ENCODE measurements at regions not wholly inside any gene's neighbourhood (a gene's known extent, or its start where the extent isn't known, plus 50 kb on each side); places are given as distances from the start of the nearest gene placed in this dataset.

DNA sequence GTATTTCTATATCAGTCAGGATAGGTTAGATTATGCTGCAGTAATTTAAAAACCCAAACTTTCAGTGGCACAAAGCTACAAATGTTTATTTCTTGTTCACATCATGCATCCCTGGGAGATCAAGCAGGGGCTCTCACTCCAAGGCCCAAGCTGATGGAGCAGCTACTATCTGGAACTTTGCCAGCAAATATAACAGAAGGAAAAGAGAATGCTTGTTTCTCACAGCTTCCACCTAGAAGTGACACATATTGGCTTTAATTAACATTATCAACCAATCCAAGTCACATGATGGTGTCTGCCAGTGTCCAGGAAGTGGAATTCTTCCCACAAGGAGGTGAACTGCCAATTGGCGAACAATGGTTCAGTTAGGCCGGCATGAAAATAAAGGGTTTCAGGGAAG, 306.9 kb downstream of the BCL11A start:
- TF ChIP-seq, protein P1, sequence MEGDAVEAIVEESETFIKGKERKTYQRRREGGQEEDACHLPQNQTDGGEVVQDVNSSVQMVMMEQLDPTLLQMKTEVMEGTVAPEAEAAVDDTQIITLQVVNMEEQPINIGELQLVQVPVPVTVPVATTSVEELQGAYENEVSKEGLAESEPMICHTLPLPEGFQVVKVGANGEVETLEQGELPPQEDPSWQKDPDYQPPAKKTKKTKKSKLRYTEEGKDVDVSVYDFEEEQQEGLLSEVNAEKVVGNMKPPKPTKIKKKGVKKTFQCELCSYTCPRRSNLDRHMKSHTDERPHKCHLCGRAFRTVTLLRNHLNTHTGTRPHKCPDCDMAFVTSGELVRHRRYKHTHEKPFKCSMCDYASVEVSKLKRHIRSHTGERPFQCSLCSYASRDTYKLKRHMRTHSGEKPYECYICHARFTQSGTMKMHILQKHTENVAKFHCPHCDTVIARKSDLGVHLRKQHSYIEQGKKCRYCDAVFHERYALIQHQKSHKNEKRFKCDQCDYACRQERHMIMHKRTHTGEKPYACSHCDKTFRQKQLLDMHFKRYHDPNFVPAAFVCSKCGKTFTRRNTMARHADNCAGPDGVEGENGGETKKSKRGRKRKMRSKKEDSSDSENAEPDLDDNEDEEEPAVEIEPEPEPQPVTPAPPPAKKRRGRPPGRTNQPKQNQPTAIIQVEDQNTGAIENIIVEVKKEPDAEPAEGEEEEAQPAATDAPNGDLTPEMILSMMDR (IDR thresholded peaks at IDR 0.05; ENCODE audit: unreplicated experiment) = no peak
- DNase-seq = no peak
- CTCF ChIA-PET = no interaction called here
- BruUV-seq (replicated peaks) = no TSS peak
- Mint-ChIP-seq H3K9me3 (ENCODE audit: low read depth, unreplicated experiment) (peaks cover 5% of the 10 kb centered on the region), H3K27me3 (ENCODE audit: unreplicated experiment) (no peaks in the 10 kb centered on the region), H3K36me3 (ENCODE audit: insufficient read depth, unreplicated experiment) (no peaks in the 10 kb centered on the region), H3K4me3 (ENCODE audit: low read depth, unreplicated experiment) (no peak overlapping the region), H3K4me1 (ENCODE audit: low read depth, unreplicated experiment) (no peaks in the 10 kb centered on the region), H3K27ac (ENCODE audit: unreplicated experiment) (no peak overlapping the region)
- intact Hi-C loops (cut with micrococcal nuclease; ENCODE audit: unreplicated experiment) = no loop called here

- no peaks in the 10 kb centered on the region for H3K4me1 Mint-ChIP-seq (ENCODE audit: low read depth, unreplicated experiment)
- no TSS peak for BruUV-seq (replicated peaks)
- no peak overlapping the region for H3K4me3 Mint-ChIP-seq (ENCODE audit: low read depth, unreplicated experiment)
- TF ChIP-seq, protein P1 (IDR thresholded peaks at IDR 0.05; ENCODE audit: unreplicated experiment) = no peak
- intact Hi-C loops (cut with micrococcal nuclease; ENCODE audit: unreplicated experiment) = no loop called here
- DNase-seq = no peak
- no peaks in the 10 kb centered on the region for H3K27me3 Mint-ChIP-seq (ENCODE audit: unreplicated experiment)
- no peaks in the 10 kb centered on the region for H3K36me3 Mint-ChIP-seq (ENCODE audit: insufficient read depth, unreplicated experiment)
- peaks cover 16% of the 10 kb centered on the region for H3K9me3 Mint-ChIP-seq (ENCODE audit: low read depth, unreplicated experiment)
- no peak overlapping the region for H3K27ac Mint-ChIP-seq (ENCODE audit: unreplicated experiment)
- CTCF ChIA-PET = no interaction called here
Observed at GRCh38 chr2:60234274-60234986, 319.0 kb downstream of the BCL11A start.

DNA sequence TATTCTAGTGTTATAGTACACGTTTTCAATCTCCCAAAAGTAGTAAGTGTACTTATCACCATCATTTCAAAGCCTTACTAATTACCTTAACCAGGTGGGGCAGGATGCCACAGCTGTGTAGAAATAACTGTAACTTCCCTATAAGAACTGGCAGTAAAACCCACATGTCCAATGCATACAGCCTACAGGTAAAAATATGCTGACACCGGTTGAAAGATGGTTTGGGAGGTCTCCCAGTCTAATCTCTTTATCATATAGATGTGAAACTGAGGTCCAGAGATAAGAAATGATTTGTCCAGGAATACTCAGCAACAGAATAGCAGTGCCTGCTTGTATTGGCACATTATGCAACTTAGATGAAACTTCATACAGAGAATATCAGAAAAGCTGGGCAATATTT, 322.9 kb downstream of the BCL11A start:
- H3K27me3 Mint-ChIP-seq (ENCODE audit: unreplicated experiment) = no peaks in the 10 kb centered on the region
- CTCF ChIA-PET = no interaction called here

GRCh38 chr2:60230037-60230436, 323.4 kb downstream of the BCL11A start:
- H3K27me3 Mint-ChIP-seq (ENCODE audit: unreplicated experiment) = no peaks in the 10 kb centered on the region
- no peak overlapping the region for H3K27ac Mint-ChIP-seq (ENCODE audit: unreplicated experiment)
- no peaks in the 10 kb centered on the region for H3K36me3 Mint-ChIP-seq (ENCODE audit: insufficient read depth, unreplicated experiment)
- intact Hi-C loops (cut with micrococcal nuclease; ENCODE audit: unreplicated experiment) = no loop called here
- H3K4me1 Mint-ChIP-seq (ENCODE audit: low read depth, unreplicated experiment) = no peaks in the 10 kb centered on the region
- H3K9me3 Mint-ChIP-seq (ENCODE audit: low read depth, unreplicated experiment) = peaks cover 16% of the 10 kb centered on the region
- DNase-seq = no peak
- no peak overlapping the region for H3K4me3 Mint-ChIP-seq (ENCODE audit: low read depth, unreplicated experiment)
- TF ChIP-seq, protein P1 (IDR thresholded peaks at IDR 0.05; ENCODE audit: unreplicated experiment) = no peak
- CTCF ChIA-PET = no interaction called here
- no TSS peak for BruUV-seq (replicated peaks)

More for the DNA sequence above, 322.9 kb downstream of the BCL11A start:
- no TSS peak for BruUV-seq (replicated peaks)
- no peak for DNase-seq
- no peak overlapping the region for H3K4me3 Mint-ChIP-seq (ENCODE audit: low read depth, unreplicated experiment)
- TF ChIP-seq, protein P1 (IDR thresholded peaks at IDR 0.05; ENCODE audit: unreplicated experiment) = no peak
- no peak overlapping the region for H3K27ac Mint-ChIP-seq (ENCODE audit: unreplicated experiment)
- no peaks in the 10 kb centered on the region for H3K4me1 Mint-ChIP-seq (ENCODE audit: low read depth, unreplicated experiment)
- H3K36me3 Mint-ChIP-seq (ENCODE audit: insufficient read depth, unreplicated experiment) = no peaks in the 10 kb centered on the region
- peaks cover 16% of the 10 kb centered on the region for H3K9me3 Mint-ChIP-seq (ENCODE audit: low read depth, unreplicated experiment)
- intact Hi-C loops (cut with micrococcal nuclease; ENCODE audit: unreplicated experiment) = no loop called here

Data from Calu3 (cell line).